Osteocyte (in vitro differentiated cells): ENCODE measurements at regions not wholly inside any gene's neighbourhood (a gene's known extent, or its start where the extent isn't known, plus 50 kb on each side); places are given as distances from the start of the nearest gene placed in this dataset.

Source experiments
- DNase-seq: peaks from one replicate; pipeline ENCODE4 v3.0.0; 2021; ENCODE audit warnings: mixed read lengths; ENCODE audit not compliant: unreplicated experiment; ENCODE audit errors: extremely low spot score
- H3K27ac Mint-ChIP-seq: one replicate; pipeline ENCODE4 v1.8.0; 2021; ENCODE audit warnings: mild to moderate bottlenecking, mixed read lengths; ENCODE audit not compliant: unreplicated experiment
- H3K27me3 Mint-ChIP-seq: one replicate; pipeline ENCODE4 v1.8.0; 2021; ENCODE audit warnings: mixed read lengths; ENCODE audit not compliant: unreplicated experiment
- H3K36me3 Mint-ChIP-seq: one replicate; pipeline ENCODE4 v1.8.0; 2021; ENCODE audit warnings: mixed read lengths; ENCODE audit not compliant: unreplicated experiment
- H3K4me1 Mint-ChIP-seq: one replicate; pipeline ENCODE4 v1.8.0; 2021; ENCODE audit warnings: mixed read lengths; ENCODE audit not compliant: unreplicated experiment
- H3K4me3 Mint-ChIP-seq: one replicate; pipeline ENCODE4 v1.8.0; 2021; ENCODE audit warnings: mild to moderate bottlenecking, moderate library complexity, mixed read lengths; ENCODE audit not compliant: unreplicated experiment
- H3K9me3 Mint-ChIP-seq: one replicate; pipeline ENCODE4 v1.8.0; 2021; ENCODE audit warnings: mixed read lengths; ENCODE audit not compliant: unreplicated experiment
- TF ChIP-seq, protein P1 (sequence below): fragments of 200-600 bp; sonication (generic); IDR thresholded peaks from 2 replicates; pipeline ENCODE4 v1.5.0; 2021; ENCODE audit warnings: antibody characterized with exemption, mild to moderate bottlenecking, moderate library complexity

GRCh38 chr4:18480928-18481327 is 459.4 kb upstream of the LCORL start:
- no peak overlapping the region for H3K27ac Mint-ChIP-seq
- no peak overlapping the region for H3K4me3 Mint-ChIP-seq
- peaks cover 35% of the 10 kb centered on the region for H3K9me3 Mint-ChIP-seq
- H3K27me3 Mint-ChIP-seq, result no peaks in the 10 kb centered on the region
- TF ChIP-seq, protein P1, sequence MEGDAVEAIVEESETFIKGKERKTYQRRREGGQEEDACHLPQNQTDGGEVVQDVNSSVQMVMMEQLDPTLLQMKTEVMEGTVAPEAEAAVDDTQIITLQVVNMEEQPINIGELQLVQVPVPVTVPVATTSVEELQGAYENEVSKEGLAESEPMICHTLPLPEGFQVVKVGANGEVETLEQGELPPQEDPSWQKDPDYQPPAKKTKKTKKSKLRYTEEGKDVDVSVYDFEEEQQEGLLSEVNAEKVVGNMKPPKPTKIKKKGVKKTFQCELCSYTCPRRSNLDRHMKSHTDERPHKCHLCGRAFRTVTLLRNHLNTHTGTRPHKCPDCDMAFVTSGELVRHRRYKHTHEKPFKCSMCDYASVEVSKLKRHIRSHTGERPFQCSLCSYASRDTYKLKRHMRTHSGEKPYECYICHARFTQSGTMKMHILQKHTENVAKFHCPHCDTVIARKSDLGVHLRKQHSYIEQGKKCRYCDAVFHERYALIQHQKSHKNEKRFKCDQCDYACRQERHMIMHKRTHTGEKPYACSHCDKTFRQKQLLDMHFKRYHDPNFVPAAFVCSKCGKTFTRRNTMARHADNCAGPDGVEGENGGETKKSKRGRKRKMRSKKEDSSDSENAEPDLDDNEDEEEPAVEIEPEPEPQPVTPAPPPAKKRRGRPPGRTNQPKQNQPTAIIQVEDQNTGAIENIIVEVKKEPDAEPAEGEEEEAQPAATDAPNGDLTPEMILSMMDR, result no peak
- DNase-seq, result no peak
- no peaks in the 10 kb centered on the region for H3K4me1 Mint-ChIP-seq
- no peaks in the 10 kb centered on the region for H3K36me3 Mint-ChIP-seq

DNA sequence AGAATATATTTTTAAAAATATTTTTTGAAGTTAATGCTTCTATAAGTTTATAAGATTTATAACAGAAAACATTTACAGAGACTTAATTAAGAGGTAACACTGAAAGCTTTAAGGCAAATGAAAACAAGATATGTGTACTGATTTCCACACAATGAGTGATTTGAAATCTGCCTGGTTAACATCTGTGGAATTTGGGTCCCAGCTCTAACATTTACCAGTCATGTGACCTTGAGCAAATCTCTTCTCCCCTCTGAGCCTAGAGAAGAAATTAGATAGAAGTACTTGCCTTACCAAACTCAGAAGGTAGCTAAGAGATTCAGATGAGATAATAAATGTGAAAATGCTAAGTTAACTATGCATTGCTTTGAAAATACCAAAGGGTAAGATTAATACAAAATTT is 458.8 kb upstream of the LCORL start:
- Mint-ChIP-seq H3K4me3 (no peak overlapping the region), H3K36me3 (no peaks in the 10 kb centered on the region), H3K27me3 (no peaks in the 10 kb centered on the region), H3K4me1 (no peaks in the 10 kb centered on the region), H3K27ac (no peak overlapping the region), H3K9me3 (peaks cover 33% of the 10 kb centered on the region)
- DNase-seq, result no peak
- TF ChIP-seq, protein P1, result no peak

DNA sequence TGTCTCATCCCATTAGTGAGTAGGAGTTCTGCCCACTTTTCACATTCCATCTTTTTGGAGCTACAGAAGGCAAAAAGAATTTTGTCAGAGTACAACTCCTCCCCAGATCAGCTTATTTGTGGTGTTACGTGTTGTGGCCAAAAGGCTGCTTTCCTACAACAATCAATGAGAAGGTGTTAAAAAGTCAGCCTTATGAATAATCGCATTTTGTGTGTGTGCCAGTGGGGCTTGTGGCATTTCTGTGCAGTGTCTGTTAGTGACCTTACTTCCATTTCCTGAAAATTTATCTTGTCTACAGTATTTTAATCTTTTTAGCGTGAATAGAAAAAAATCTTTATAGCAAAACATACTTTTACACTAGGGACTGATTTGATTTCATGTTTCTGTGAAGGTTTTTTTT is 458.3 kb upstream of the LCORL start:
- Mint-ChIP-seq H3K4me3 (no peak overlapping the region), H3K27me3 (no peaks in the 10 kb centered on the region), H3K4me1 (no peaks in the 10 kb centered on the region), H3K9me3 (peaks cover 28% of the 10 kb centered on the region), H3K27ac (no peak overlapping the region), H3K36me3 (no peaks in the 10 kb centered on the region)
- DNase-seq, result no peak
- TF ChIP-seq, protein P1, result no peak

DNA sequence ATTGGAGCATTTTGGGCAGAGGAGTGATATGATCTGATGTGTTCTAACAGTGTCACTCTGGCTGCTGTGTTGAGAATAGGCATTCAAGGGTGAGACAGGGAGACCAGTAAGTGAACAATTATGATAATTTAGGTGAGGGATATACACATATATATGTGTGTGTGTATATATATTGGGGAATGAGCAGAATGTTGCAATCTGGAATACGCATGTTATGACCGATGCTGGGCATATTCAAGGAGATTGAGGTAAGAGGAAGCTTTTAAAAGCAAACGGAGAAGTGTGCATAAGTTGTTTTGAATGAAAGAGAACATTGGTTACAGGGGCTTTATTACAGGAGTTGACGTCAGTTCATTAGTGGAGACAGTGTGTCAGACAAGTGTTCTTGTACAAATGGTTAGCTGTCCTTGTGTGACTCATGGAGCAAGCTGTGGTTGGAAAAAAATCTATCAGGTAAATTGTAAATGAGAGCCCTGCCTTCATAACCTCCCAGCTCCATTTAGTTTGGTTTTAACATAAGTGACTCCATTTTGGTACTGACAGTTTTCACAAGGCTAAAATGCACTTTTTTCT is 442.5 kb upstream of the LCORL start:
- no peak overlapping the region for H3K27ac Mint-ChIP-seq
- no peaks in the 10 kb centered on the region for H3K9me3 Mint-ChIP-seq
- no peaks in the 10 kb centered on the region for H3K36me3 Mint-ChIP-seq
- no peak for DNase-seq
- H3K4me3 Mint-ChIP-seq, result no peak overlapping the region
- TF ChIP-seq, protein P1, result no peak
- no peaks in the 10 kb centered on the region for H3K27me3 Mint-ChIP-seq
- no peaks in the 10 kb centered on the region for H3K4me1 Mint-ChIP-seq

GRCh38 chr4:18458465-18458864 is 436.9 kb upstream of the LCORL start:
- Mint-ChIP-seq H3K27ac (no peak overlapping the region), H3K36me3 (no peaks in the 10 kb centered on the region), H3K4me3 (no peak overlapping the region), H3K4me1 (no peaks in the 10 kb centered on the region), H3K27me3 (no peaks in the 10 kb centered on the region), H3K9me3 (peaks cover 5% of the 10 kb centered on the region)
- DNase-seq, result no peak
- TF ChIP-seq, protein P1, result no peak
